SHP77 treated with DMSO at 0.1 percent for 48 hours (cell line): ENCODE measurements at regions not wholly inside any gene's neighbourhood (a gene's known extent, or its start where the extent isn't known, plus 50 kb on each side); places are given as distances from the start of the nearest gene placed in this dataset.

Source experiments
- DNase-seq: peaks from one replicate; lab custom pipeline; 2025; lab: John Stamatoyannopoulos, UW

DNA sequence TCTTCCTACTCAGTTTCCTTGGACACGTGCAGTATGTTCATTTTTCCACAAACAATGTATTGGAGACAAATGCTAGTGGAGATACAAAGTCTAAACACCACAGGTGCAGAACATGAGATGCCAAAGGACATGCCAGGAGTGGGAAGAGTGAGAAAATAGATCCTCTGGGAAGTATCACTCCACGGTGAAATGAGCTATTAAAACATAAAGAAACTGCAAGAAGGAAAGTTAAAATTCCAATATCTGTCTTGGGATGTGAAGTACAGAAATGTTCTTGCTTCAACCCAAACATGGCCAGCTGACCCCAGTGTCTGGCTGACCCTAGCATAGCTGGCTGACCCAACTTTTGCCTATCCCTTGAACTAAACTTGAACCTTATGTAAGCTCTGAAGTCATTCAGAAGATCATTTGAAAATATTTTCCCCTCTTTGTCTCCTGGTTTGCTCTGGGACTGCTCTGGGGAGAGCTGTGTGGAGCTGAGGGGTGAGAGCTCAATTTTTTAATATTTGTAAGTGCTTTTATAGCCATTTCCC, 59.5 kb downstream of the FZD1 start:
- DNase-seq = no peak

DNA sequence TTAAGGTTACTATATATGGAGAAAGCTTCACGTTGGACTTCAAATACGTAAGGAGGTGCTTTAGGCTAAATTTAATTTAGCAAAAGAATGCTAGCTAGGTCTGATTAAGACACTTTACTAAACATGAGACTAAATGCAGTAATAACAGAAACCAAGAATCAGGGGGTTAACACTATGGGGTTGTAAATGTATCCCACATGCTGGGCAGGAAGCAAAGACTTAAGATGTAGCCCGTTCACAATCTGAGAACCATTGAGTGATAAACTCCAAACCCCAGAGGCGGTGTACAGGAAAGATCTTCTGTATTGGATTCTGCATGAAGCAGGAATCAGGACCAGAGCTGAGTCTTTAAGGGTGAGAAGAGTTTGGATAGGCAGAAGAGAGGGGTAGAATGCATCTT, 60.4 kb downstream of the FZD1 start:
- DNase-seq = no peak

DNA sequence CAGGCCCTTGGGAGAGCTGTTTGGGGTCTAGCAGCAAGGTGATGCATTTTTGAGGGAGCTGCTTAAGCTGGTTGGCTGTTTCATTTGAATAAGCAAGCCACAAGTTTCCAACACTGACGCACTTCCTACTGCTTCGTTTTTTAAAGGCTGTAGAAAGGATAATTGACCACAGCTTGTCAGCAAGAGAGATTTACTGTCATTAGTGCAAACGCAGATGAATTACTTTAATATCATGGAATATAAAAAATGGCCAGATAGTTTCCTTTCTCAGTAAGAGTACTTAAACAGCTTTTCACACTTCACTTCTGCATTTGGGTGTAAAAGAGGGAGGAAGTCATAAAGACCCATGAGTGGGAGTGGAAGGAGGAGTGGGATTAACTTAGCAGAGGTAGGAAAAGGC, 61.5 kb downstream of the FZD1 start:
- DNase-seq = no peak

DNA sequence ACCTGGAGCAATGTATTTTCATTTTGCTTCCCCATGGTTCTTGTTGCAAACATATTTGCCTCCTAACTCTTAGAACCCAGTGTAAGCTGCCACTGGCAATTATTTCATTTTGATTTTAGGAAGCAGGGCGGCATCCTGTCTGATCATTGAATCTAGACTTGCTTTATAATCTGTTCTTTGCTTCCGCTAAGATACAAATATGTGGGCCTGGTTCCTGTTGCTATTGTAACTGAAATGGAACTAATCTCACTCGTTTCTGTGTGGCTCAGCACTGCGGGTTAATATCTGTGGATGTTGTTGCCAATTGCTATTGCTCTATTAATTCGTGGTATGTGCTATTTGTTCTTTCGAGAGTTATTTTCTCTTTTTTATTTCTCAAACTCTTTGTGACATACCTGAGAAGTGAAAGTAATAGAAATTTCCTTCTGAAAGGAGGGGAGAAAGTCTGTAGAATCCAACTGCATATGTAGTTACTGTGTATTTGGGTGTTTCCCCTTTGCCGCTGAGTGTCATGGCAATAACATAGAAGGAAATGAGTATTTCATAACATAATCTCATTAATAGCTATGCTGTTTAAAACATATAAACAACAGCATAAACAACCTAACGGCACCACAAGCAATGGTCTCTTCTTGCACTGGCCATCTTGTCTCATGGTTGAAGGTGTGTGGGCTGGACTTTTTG, 62.4 kb downstream of the FZD1 start:
- no peak for DNase-seq

DNA sequence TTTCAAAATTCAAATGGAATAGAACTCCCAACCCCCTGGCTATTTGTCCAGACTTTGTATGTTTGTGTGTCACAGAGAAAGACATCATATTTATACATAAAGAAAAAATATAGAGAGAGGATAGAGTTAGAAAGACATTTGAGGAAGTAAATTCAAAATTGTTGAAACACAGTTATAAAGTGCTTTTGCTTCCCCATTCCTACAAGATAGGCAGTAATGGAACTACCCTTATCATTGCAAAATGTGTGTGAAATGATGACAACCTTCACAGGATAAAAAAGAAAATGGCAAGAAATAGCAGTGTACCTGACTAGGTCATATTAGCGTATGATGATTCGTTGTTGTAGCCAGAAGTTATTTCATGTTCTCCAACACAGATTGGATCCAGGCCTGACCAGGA, 63.1 kb downstream of the FZD1 start:
- no peak for DNase-seq

DNA sequence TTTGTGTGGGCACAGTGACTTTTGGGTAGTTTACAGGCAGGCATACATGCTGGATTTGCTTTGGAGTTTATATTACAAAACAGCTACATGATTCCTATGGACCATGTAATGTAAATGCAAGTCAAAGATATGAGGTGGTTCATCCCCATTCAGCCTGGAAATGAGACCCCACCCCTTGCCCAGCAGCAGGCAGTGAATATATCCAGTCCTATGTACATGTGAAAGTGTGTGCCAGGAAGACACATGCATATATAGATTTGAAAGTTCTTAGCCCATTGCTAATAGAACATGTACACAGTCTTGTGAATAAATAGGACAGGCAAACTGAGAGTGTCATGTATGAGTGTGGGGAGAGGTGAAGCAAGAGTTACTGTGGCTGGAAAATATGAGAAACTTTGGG, 65.3 kb downstream of the FZD1 start:
- DNase-seq = no peak

DNA sequence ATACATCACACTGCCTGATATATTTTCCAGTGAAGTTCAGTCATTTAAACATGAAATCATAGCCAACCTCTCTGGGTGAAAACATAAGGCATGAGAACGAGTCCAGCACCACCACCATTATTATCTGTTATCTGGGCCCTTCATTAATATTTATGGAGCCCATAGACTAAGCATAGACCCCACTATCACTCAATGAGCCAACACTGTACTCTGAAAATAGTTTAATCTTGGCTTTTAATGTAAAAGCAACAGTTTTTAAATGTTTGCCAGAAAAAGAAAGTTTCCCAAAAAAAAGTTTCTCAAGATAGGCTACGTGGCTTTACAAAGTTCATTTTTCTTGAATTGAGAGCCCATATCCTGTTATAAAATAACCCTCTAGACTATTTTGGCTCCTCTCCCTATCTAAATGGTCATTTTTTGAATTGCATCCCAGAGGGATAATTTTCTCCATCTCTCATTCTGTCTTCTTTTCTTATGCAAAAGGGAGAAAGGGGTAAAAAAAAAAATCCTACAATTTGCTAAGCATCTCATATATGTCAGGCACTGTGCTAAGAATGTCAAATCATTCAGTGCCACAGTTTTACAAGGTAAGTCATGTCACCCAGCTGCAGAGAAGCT, 66.1 kb downstream of the FZD1 start:
- no peak for DNase-seq

DNA sequence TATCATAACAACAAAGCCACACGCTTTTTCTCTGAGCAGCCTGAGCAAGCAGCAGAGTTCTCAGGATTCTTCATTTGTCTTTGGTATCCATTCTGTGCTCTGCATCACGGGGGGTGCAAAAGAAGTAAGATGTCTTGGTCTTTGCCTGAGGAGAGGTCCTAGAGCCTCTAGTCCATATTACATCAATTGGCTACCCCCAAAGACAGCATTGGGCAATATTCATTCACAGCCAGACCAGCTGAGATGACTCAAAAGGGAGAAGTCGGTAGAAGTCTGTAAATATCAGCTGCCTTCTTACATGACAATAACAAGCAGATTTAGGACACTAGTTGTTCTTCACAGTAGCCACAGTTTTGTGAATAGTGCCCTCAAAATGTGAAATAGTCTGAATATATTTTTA, 66.6 kb downstream of the FZD1 start:
- no peak for DNase-seq

DNA sequence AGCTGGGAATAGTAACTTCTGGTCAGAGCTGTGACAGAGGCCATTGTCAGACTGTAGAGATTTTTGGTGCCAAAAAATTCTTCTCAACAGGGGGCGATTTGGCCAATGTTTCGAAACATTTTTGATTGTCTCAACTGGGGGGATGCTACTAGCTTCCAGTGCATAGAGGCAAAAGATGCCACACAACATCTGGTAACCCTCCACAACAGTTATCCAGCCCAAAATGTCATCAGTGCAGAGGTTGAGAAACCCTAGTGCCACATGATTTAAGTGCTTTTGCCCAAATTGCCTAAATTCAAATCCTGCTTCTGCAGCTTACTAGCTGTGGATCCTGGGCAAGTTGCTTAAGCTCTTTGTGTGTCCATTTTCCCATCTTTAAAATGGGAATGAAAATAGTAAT, 71.9 kb downstream of the FZD1 start:
- DNase-seq = no peak

DNA sequence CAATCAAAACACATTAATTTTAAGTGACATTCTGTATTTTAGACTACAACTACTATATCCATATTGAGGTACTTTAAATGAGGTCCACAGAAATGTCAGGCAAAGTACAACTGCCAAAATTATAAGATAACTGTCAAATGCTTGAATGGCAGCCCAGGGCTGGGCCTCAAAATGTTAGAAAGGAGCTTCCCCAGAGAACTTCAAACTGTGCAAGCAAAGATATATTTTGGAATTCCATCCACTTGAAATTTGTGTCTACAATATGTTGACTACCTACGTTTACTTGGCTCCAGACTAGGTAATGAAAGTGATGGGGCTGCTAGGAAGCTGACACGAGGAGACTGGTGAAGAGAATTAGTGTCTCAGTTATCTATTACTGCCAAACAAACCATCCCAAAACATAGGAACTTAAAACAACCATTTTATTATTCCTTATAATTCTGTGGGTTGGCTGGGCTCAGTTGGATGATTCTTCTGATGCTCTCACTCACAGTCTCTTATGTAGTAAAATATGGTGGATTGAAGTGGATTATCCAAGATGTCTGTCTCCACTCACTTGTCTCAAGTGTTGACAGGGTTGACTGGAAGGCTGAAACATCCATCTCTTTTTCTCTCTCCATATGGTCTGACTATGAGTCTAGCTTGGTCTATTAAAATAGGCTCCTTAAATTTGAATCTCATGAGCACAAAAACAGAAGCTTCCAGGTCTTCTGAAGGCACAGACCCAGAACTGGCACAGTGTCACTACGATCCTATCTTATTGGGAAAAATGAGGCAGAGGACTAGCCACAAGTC, 74.2 kb downstream of the FZD1 start:
- DNase-seq = no peak

DNA sequence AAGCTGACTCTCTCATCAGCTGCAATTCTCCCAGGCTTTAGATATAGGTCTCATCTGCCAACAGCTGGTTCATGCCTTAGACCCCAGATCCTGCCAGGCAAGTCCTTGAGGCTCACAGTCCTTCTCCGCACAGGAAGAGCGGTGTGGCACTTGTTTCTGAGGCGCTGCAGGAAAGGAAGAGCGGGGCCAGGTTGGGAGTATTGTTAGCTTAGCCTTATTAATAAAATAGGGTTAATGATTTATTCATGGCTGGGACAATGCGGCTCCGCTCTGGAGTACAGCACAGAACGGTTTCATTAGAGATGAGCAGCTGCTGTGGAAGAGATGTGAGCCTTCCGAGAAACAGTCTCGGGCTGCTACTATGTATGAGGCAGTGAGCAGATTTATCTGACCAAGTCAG, 78.1 kb downstream of the FZD1 start:
- DNase-seq = no peak

DNA sequence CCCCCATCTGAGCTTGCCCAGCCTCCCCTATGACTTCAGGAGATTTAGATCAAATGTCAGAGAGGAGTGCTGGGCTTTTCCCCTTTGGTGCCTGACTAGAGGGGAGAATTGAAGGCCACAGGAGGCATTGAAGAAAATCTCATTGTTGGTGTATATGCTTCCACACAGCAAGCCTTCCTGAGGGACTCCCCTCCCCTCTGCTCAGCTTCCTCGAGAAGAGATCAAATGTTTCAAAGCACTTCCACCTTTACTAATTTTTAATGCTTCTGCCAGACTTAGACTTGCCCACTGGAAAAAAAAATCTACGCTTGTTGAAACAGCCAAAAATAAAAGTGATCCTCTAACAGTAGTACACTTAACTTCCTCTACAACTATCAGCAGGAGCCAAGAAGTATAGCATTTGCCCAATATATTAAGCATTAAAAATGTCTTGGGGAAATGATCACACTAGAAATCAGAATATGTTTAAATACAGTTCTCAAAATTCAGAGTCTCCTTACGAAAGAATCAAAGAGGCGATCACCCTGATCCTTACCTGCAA, 79.3 kb downstream of the FZD1 start:
- no peak for DNase-seq

DNA sequence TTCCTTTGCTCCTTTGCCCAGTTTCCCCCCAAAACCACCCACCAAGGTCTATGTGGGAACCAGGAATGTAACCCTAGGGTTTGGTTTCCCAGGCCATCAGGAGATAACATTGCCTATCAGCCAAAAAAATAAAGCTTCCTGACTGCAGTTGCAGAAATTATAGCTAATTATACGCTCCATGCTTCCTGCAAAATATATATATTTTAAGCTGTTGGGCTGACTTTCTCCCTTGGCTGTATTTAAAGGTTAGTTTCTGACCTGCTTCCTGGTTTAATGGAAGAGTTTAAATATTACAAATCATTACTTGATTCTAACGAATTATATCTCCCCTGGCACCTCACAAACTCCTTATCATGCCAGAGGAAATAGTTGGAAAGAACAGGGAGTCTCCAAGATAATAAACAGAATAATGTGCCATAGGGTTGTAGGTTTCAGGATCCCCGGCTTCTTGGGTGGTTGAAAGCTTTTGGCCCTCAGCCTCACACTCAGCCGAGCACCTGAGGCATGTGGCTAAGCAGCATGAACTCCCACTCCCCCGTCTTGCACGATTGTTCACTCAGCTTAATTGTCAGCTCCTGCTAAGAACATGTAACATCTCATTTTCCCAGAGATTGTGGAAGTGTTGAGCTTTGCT, 79.9 kb downstream of the FZD1 start:
- no peak for DNase-seq

DNA sequence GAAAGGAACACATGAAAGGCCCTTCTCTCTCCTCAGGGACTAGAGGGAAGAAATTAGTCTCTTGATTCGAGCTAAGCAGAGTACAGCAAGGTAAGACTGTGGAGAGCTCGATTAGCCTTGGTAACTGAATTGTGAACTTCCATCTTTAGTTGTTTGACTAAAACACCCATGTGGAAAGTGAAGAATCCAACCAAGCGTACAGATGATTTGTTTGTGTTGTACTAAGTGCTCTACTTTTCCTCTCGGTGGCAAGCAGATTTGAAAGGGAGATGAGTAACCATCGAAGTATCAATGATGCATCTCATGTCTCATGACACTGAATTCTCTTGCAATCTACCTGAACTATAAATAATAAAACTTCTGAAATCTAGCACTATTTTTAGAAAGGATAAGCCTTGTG, 80.7 kb downstream of the FZD1 start:
- no peak for DNase-seq

DNA sequence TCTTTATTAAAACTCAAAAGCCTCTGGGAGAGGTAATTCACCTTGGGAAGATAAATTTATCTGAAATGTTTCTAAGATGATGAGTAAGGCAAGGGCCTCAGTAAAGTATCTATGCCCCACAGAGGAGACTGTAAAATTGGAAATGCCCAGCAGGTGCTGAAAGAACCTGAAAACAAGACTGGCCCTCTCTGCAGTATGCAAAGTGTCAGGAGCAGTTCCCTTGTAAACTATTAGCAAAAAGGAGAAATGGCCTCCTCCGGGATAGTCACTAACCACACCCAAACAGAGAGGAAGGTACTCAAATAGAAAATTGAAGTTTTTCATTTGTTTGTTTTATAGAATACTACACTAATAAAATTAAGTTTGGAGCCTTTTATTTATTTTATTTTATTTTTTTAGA, 81.2 kb downstream of the FZD1 start:
- DNase-seq = no peak

DNA sequence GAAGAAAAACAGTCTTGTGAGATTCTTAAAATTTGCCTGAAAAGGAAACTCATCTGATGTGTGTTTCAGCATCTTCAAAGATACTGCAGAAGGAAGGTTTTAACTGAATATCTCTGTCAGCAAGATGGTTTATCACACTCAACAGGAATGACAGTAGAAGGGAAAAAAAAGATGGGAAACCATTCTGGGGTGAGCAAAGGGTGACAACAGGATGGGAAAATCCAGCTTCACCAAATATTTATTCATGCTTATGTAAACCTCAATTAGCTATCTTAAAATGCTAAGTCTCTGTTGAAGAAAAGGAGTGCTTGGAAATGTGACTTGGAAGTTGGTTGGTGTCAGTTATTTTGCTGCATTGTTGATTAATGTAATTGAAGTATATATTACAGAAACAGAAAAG, 82.2 kb downstream of the FZD1 start:
- DNase-seq = no peak

DNA sequence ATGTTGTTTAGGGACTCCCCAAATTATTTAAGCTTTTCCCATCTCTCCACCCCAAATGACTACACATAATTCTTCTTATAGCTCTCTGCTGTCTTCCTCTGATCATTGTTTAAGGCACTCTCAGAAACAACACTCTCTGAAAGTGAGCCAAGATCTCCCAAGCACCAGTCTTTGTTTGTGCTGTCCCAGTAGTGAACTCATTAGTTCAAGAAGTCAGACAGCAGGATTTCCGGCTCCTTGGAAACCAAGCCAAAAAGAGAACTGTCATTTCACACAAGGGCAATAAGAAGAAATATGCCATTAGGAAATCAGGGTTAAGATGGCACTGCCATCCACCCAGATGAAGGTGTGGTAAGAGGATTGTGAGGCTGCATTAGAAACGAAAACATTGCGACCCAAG, 83.1 kb downstream of the FZD1 start:
- DNase-seq = no peak

DNA sequence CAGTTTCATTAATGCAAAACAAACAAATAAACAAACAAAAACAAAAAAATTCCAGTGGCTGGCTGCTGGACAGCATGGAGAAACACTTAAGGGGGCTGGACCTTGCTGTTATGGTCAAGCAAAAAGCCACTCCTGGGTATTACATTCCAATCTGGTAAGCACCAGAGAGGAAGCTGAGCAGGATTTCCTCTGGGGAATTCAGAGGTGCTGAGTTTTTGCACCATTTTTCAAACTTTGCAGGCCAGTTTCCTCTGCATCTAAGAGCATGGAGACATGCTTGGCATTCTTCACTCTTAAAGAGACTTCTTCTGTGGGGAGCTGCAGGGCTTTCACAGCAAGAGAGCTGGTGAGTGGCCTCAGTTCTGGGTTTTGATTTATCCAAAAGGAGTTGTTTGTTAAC, 84.5 kb downstream of the FZD1 start:
- DNase-seq = no peak

DNA sequence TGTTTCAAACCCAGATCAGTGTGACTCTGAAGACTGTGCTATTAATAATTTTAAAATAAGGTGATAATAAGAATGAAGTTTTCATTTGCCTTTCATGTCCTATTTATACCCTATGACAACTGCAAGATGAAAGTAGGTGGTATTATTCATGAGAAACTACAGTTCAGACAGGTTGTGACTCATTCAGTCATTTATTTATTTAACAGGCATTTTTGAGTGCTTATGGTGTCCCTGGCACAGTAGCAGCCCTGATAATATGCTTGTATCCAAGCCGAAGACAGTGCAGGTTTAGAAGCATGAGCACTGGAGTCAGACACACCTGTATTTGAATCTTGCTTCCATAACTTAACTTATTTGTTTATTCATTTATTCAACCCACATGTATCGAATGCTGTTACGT, 87.1 kb downstream of the FZD1 start:
- DNase-seq = no peak

DNA sequence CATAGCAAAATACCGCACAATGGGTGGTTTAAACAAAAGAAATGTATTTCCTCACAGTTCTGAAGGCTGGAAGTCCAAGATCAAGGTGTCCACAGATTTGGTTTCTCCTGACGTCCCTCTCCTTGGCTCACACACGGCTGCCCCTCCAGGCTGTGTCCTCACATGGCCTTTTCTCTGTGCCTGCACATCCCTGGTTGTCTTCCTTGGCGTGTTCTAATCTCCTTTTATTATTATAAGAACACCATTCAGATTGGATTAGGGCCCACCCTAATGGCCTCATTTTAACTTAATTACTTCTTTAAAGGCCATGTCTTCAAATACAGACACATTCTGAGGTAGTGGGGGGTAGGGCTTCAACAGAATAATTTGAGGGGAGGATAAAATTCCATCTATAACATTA, 87.9 kb downstream of the FZD1 start:
- no peak for DNase-seq

DNA sequence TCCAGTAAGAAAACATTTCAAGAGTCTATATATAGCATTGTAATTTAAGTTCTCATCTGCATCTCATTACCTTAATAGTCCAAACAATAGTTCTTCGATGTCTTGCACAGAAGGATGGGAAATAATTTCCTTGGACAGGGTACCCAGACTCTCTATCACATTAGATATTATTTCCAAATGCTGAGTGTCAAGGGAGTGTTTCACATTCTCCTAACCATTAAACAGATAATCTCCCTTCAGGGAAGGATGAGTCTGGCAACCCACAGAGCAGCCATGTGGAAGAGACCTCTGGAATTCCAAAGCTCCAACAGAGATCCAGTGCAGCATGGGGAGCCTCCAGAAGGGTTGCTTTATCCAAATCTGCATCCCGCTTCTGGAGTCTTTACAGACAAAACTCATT, 89.6 kb downstream of the FZD1 start:
- DNase-seq = no peak

DNA sequence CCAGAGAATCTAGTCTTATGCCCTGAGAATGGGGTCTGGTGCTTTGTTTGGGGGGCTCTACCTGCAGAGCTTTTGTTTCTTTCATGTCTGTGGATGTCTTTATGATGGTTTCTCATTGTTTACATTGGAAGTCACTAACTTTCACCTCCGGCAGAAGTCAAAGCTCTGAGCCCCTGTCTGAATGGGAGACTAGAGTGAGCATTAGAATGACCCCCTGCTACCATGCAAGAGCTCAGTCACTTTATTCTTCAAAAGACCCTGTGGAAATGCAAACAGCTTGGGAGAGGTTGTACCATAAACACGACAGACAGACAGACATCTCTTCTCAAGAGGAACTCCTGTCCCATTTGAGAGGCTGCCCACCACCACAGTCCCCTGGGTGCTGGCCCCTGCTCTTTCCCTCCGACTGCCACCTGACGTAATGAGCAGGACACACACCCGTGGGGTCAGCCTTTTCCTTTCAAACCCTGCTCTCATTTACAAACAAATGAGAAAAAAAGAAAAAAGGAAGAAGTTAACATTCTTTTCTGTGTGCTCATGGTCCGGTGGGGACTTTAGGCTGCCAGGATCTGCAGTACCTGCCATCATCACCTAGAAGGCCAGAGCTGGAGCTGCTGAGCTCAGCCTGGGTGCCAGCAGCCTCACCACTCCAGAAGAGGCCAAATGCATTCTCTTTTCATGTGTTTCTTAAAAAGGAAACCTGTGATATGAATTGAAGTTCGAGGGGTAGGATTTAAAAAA, 91.6 kb downstream of the FZD1 start:
- no peak for DNase-seq
